Neural cell (in vitro differentiated cells): ENCODE measurements at regions not wholly inside any gene's neighbourhood (a gene's known extent, or its start where the extent isn't known, plus 50 kb on each side); places are given as distances from the start of the nearest gene placed in this dataset.

ENCODE experiments used
- CTCF ChIP-seq: fragments of 450-650 bp; IDR thresholded peaks from 2 replicates; pipeline ENCODE4 v1.5.1; 2014; ENCODE audit warnings: antibody characterized with exemption, mild to moderate bottlenecking, moderate library complexity; ENCODE audit not compliant: poor library complexity, severe bottlenecking
- EP300 ChIP-seq: fragments of 450-650 bp; conservative IDR thresholded peaks from 2 replicates; pipeline ENCODE4 v1.6.1; 2014; ENCODE audit warnings: antibody characterized with exemption, mild to moderate bottlenecking, moderate library complexity; ENCODE audit not compliant: poor library complexity, severe bottlenecking
- EZH2 ChIP-seq: fragments of 200-600, 300-800 bp; shearing (Covaris generic), sonication (generic); IDR thresholded peaks from 2 replicates; pipeline ENCODE4 v1.6.1; 2014; ENCODE audit warnings: antibody characterized with exemption, low read length, borderline replicate concordance, mild to moderate bottlenecking; ENCODE audit not compliant: insufficient read depth, poor library complexity, severe bottlenecking
- POLR2AphosphoS5 ChIP-seq: IDR thresholded peaks from 2 replicates; pipeline ENCODE4 v1.6.1; 2012
- RAD21 ChIP-seq: fragments of 450-650 bp; conservative IDR thresholded peaks from 2 replicates; pipeline ENCODE4 v1.6.1; 2014; ENCODE audit warnings: antibody characterized with exemption, mild to moderate bottlenecking, moderate library complexity
- SMC3 ChIP-seq: fragments of 450-650 bp; conservative IDR thresholded peaks from 2 replicates; pipeline ENCODE4 v1.6.1; 2014; ENCODE audit warnings: antibody characterized with exemption, mild to moderate bottlenecking, moderate library complexity; ENCODE audit not compliant: poor library complexity
- TAF1 ChIP-seq: IDR thresholded peaks from 2 replicates; pipeline ENCODE4 v1.6.1; 2012; ENCODE audit warnings: low read depth

GRCh38 chr5:135153259-135153658 is 119.2 kb upstream of the PITX1 start:
- TF ChIP-seq EZH2 (no peak), CTCF (no peak), POLR2AphosphoS5 (no peak), RAD21 (no peak), TAF1 (no peak), EP300 (no peak), SMC3 (no peak)
